Loucy (cell line): ENCODE measurements at regions not wholly inside any gene's neighbourhood (a gene's known extent, or its start where the extent isn't known, plus 50 kb on each side); places are given as distances from the start of the nearest gene placed in this dataset.

Experiments
- H2AFZ ChIP-seq: fragments of 200-600 bp; sonication (generic); 2 replicates; pipeline ENCODE4 v1.6.0; 2016; ENCODE audit warnings: antibody characterized with exemption, mild to moderate bottlenecking, low read length, moderate library complexity
- H3F3A ChIP-seq: fragments of 200-600 bp; 2 replicates; pipeline ENCODE4 v1.6.0; 2016; ENCODE audit warnings: antibody characterized with exemption, low read depth, mild to moderate bottlenecking
- H3K27me3 ChIP-seq: fragments of 200-600 bp; sonication (generic); 2 replicates; pipeline ENCODE4 v1.6.1; 2014; ENCODE audit warnings: low read length, mild to moderate bottlenecking; ENCODE audit not compliant: insufficient read depth, poor library complexity, severe bottlenecking
- H3K36me3 ChIP-seq: fragments of 200-600 bp; sonication (generic); 2 replicates; pipeline ENCODE4 v1.6.1; 2016; ENCODE audit warnings: low read length; ENCODE audit not compliant: insufficient read depth
- H3K4me1 ChIP-seq: fragments of 200-600 bp; sonication (generic); 2 replicates; pipeline ENCODE4 v1.5.1; 2014; ENCODE audit warnings: low read length, mild to moderate bottlenecking; ENCODE audit not compliant: insufficient read depth, poor library complexity, severe bottlenecking
- H3K4me2 ChIP-seq: fragments of 200-600 bp; sonication (generic); 2 replicates; pipeline ENCODE4 v1.6.0; 2014; ENCODE audit warnings: antibody characterized with exemption, low read length, low read depth, mild to moderate bottlenecking; ENCODE audit not compliant: poor library complexity, severe bottlenecking
- H3K4me3 ChIP-seq: fragments of 200-600 bp; sonication (generic); 2 replicates; pipeline ENCODE4 v1.5.1; 2014; ENCODE audit warnings: low read length, mild to moderate bottlenecking, mixed read lengths; ENCODE audit not compliant: poor library complexity, severe bottlenecking
- H3K79me2 ChIP-seq: fragments of 200-600 bp; sonication (generic); 2 replicates; pipeline ENCODE4 v1.6.1; 2014; ENCODE audit warnings: low read length; ENCODE audit not compliant: insufficient read depth
- H3K9ac ChIP-seq: fragments of 200-600 bp; sonication (generic); 2 replicates; pipeline ENCODE4 v1.6.0; 2014; ENCODE audit warnings: mild to moderate bottlenecking, low read depth, low read length, moderate library complexity; ENCODE audit not compliant: poor library complexity, severe bottlenecking
- H3K9me2 ChIP-seq: fragments of 200-600 bp; sonication (generic); replicated peaks from 2 replicates; pipeline ENCODE4 v1.6.1; 2016; ENCODE audit warnings: low read depth, low read length, mixed read lengths
- H3K9me3 ChIP-seq: fragments of 200-600 bp; sonication (generic); 2 replicates; pipeline ENCODE4 v1.6.1; 2014; ENCODE audit warnings: mild to moderate bottlenecking, antibody characterized with exemption, low read length, low read depth; ENCODE audit not compliant: insufficient read depth
- H4K20me1 ChIP-seq: fragments of 200-600 bp; sonication (generic); 2 replicates; pipeline ENCODE4 v1.6.0; 2014; ENCODE audit warnings: antibody characterized with exemption, low read length, mild to moderate bottlenecking; ENCODE audit not compliant: insufficient read depth, poor library complexity, severe bottlenecking
- CTCF ChIP-seq: fragments of 200-600 bp; sonication (generic); conservative IDR thresholded peaks from 2 replicates; pipeline ENCODE4 v1.5.1; 2014; ENCODE audit warnings: mild to moderate bottlenecking, antibody characterized with exemption, low read length
- EZH2phosphoT487 ChIP-seq: fragments of 200-600 bp; IDR thresholded peaks from 2 replicates; pipeline ENCODE4 v1.6.1; 2018; ENCODE audit warnings: antibody characterized with exemption, mild to moderate bottlenecking, moderate library complexity, borderline replicate concordance

GRCh38 chr14:28102814-28103213, 663.8 kb upstream of the FOXG1 start:
- H3K4me3 ChIP-seq = no peak overlapping the region
- no peak for TF ChIP-seq CTCF
- TF ChIP-seq EZH2phosphoT487 = no peak
- H3K79me2 ChIP-seq = no peaks in the 10 kb centered on the region
- H3F3A ChIP-seq = no peaks in the 10 kb centered on the region
- no peak overlapping the region for H3K9ac ChIP-seq
- H3K4me1 ChIP-seq = no peaks in the 10 kb centered on the region
- no peaks in the 10 kb centered on the region for H3K27me3 ChIP-seq
- H3K36me3 ChIP-seq = no peaks in the 10 kb centered on the region
- no peak overlapping the region for H3K4me2 ChIP-seq
- no peak overlapping the region for H2AFZ ChIP-seq
- no peaks in the 10 kb centered on the region for H3K9me3 ChIP-seq
- H4K20me1 ChIP-seq = no peaks in the 10 kb centered on the region
- no peaks in the 10 kb centered on the region for H3K9me2 ChIP-seq

GRCh38 chr14:28113311-28113710, 653.3 kb upstream of the FOXG1 start:
- no peak overlapping the region for H3K9ac ChIP-seq
- no peaks in the 10 kb centered on the region for H3K36me3 ChIP-seq
- H3K4me2 ChIP-seq = no peak overlapping the region
- no peaks in the 10 kb centered on the region for H3K9me3 ChIP-seq
- no peak overlapping the region for H3K4me3 ChIP-seq
- TF ChIP-seq CTCF (no peak), EZH2phosphoT487 (no peak)
- H3K9me2 ChIP-seq = no peaks in the 10 kb centered on the region
- H2AFZ ChIP-seq = no peak overlapping the region
- no peaks in the 10 kb centered on the region for H4K20me1 ChIP-seq
- H3K79me2 ChIP-seq = no peaks in the 10 kb centered on the region
- no peaks in the 10 kb centered on the region for H3K4me1 ChIP-seq
- H3K27me3 ChIP-seq = no peaks in the 10 kb centered on the region
- no peaks in the 10 kb centered on the region for H3F3A ChIP-seq

GRCh38 chr14:28116716-28117115, 649.9 kb upstream of the FOXG1 start:
- Histone ChIP-seq H3K4me2 (no peak overlapping the region), H3K9me2 (no peaks in the 10 kb centered on the region), H3K4me3 (no peak overlapping the region), H3K4me1 (no peaks in the 10 kb centered on the region), H3K79me2 (no peaks in the 10 kb centered on the region), H3K9me3 (no peaks in the 10 kb centered on the region), H3F3A (no peaks in the 10 kb centered on the region), H4K20me1 (no peaks in the 10 kb centered on the region), H3K9ac (no peak overlapping the region), H2AFZ (no peak overlapping the region), H3K36me3 (no peaks in the 10 kb centered on the region), H3K27me3 (no peaks in the 10 kb centered on the region)
- TF ChIP-seq EZH2phosphoT487 (no peak), CTCF (no peak)
